KBM-7 (cell line): ENCODE measurements at regions not wholly inside any gene's neighbourhood (a gene's known extent, or its start where the extent isn't known, plus 50 kb on each side); places are given as distances from the start of the nearest gene placed in this dataset.
"Not testable (repeated sequence)": the region's sequence is repeated elsewhere in the genome, so short reads cannot be mapped to it uniquely, and the experiment has no call there.

Source experiments
- DNase-seq: peaks from one replicate; pipeline ENCODE4 v3.0.0-alpha.2; 2015
- in situ Hi-C: fragments of 300-500 bp; cut with MboI; formaldehyde crosslinking; loops from 2 replicates; pipeline ENCODE4 v1.14.3; 2020; ENCODE audit warnings: low sequenced_read_pairs, low pct_unique_long_range_greater_than_20kb, mixed read lengths

DNA sequence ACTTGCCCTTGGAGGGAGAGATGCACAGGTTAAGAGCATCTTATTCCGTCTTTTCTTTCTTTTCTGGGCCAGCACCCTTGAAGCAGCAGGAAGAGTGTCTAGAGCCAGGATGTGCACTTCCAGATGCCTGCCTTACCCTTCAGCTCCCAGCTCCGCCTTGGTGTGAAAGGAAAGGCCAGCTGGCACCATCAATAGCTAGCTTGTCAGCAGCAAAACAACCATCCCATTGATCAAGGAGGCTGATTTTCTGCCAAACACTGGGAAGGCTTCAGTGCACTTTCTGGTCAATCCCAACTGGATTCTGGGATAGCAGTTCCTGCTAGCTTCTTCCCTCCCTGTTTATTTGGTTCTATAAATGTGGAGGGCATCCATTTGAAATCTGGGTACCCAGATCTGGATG, 110.9 kb upstream of the GALNT15 start:
- DNase-seq = no peak
- in situ Hi-C loops = no loop called here

DNA sequence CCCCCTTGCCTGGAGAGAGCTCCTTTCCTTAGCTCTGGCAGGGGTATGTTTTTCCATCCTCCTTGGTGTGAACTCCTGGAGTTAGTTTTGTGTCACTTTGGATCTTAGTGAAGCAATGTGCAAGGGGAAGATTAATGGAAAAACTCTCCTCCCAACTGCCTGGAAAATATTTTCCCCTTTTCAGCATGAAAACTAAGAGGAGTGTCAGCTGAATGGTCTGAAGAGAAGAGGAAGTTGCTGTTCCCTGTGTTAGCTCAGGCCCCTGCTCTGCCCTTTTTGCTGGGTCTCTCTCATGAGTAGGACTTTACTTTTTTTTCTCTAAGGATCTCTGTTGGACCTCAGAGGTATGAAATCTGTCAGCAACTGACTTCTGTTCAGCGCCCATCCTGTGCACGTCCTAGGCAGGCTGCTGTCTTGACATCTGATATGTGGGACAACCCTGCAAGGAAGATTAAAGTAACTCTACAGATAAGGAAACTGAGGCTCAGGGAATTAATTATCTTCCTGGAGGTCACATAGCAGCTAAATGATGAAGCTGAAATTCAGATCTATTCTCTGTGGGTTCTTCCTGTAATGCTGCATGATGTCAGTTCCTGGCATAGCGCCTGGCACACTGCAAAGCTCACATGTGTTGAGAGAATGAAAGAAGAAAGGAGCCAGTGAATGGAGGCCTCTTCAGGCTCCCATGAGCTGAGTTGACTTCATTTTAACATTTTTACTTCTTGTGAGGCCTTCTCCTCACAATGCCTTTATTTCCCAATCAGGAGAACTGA, 109.7 kb upstream of the GALNT15 start:
- in situ Hi-C loops = no loop called here
- peak; percentile 32 for DNase-seq

DNA sequence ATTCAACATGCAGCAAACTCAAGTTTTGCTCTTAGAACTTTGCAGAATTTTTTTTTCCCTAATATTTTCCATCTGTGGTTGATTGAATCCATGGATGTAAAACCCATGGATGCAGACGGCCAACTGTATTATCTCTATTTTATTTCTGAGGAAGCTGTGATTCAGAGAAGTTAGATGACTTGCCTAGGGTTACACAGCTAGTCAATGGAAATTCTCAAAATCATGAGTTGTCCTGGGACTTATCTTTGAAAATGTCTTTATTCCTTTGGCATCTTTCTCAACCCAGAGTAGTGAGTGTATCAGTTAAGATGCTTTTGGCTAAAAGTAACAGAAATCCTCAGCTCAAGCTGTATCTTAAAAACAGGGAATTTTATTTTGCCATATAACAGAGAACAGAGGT, 107.9 kb upstream of the GALNT15 start:
- in situ Hi-C loops = no loop called here
- DNase-seq = no peak

DNA sequence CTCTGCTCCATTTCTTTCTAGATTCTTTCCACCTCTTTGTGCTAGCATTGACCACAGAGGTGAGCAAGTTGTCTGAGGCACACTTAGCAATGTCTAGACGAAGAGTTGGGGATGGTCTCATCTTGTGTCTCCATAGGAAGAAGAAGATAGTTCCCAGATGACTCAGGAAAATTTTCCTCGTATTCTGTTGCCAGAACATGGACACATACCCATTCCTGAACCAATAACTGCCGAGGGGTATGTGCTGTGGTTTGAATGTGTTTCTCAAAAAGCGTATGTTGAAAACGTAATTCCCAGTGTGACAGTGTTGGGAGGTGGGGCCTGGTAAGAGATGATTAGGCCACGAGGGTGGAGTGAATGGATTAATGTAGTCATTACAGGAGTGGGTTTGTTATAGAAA, 107.5 kb upstream of the GALNT15 start:
- in situ Hi-C loops = no loop called here
- no peak for DNase-seq

DNA sequence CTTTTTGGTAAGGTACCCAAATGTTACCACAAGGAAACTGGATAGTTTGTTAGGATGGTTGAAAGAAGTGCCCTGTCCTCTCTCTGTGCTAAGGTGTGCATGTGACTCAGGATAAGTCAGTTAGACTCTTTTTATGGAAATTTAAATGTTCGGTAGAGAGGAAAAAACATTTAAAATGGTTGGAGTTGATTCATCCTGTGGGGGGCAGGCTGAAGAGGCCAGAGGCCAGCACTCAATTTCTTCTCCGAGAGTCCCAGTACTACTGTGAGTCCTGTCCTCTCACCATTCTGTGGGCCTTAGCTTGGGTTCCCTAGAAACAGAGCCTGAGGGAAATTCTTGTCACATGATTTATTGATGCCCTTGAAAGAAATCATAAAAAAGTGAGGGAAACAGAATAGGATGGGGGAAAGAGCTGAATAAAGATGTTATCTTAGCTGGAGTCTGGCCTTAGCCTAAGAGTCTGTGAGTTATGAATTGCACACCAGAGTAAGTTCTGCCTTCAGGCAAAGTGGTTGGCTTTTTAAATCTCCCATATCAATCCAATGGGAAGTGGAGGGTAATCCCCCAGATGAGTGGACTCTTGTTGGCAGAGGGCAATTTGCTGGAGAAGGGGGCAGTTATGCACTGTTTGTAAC, 106.5 kb upstream of the GALNT15 start:
- in situ Hi-C loops = no loop called here
- DNase-seq = no peak

DNA sequence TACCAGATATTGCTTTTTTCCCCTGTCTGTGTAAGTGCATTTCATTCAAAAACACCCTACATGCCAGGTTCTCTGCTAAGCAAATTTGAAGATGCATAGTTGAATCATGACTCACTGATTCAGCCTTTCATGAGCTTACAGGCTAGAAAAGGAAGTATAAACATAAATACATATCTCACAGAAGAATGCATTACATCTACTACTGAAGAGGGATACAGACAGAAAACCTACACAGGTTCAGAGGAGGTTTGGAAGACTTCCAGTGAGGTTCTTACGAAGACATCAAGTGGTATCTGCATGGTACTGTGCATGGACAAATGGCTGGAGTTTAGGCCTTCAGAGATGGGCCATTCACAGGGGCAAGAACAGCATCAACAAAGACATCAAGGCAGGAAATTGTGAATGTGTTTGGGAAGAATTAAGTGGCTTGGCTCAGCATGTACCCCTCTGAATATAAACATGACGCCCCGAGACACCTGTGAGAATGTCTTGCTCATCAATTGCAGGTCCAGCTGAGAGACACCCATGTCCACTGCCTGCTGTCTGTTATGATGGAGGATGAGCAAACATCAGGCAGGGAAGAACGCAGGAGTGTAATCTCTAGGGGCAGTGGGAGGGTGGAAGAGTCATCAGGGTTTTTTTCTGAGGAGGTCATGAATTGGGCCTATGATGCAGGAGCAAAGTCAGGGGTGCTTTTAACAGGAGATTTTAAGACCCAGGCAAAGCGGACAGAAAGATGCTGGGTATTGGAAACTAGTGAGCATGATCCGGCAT, 105.1 kb upstream of the GALNT15 start:
- DNase-seq = no peak
- in situ Hi-C loops = no loop called here

DNA sequence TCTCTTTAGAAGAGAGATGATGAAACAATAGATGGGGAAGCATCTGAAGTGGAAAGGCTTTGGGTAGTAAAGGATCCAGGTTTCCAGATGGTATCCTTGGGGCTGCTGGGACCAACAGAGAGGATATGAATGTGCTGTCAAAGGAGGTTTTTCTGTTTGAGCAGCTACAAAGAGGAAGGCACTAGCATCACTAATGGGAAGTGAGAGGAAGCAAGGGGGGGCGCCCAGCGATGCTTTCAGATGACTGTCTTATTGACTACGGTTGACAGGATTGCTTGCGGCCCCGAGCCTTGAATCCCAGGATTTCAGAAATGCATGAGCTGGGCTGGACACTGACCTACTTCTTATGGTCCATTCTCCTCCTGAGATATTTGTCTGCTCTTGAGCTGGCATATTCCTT, 103.8 kb upstream of the GALNT15 start:
- in situ Hi-C loops = no loop called here
- DNase-seq = no peak

DNA sequence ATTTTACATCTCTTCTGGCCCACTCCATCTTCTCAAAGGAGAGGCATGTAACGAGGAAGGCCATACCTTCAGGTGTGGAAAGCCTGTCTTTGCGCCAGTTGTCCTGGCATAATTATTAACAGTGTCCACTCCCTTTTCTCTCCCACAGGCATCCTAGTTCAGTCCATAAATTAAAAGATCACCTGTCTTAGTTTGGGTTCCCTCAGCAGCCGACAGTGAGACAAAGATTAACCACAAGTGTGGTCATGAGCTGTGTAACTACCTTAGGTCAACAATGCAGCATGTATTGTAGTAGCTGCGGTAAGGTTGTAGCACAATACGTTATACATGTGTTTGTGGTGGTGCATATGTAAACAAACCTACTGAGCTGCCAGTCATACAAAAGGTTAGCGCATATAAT, 103.3 kb upstream of the GALNT15 start:
- in situ Hi-C loops = no loop called here
- no peak for DNase-seq

DNA sequence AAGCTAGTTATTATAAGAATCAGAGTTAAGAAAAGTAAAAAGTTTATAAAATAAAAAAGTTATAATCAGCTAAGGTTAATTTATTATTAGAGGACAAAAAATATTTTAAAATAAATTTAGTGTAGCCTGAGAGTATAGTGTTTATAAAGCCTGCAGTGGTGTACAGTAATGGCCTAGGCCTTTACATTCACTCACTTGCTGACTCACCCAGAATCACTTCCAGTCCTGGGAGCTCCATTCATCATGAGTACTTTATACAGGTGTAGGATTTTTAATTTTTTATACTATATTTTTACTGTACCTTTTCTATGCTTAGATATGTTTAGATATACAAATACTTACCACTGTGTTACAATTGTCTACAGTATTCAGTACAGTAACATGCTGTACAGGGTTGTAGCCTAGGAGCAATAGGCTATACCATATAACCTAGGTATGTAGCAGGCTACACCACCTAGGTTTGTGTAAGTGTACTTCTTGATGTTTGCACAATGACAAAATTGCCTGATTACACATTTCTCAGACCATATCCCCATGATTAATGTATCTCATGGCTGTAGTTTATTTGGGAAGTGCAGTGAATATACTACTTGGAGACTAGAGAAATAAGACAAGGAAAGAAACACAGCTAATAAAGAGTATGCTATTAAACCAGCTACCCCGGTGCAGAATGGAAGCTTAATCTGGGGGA, 101.9 kb upstream of the GALNT15 start:
- in situ Hi-C loops = no loop called here
- no peak for DNase-seq

DNA sequence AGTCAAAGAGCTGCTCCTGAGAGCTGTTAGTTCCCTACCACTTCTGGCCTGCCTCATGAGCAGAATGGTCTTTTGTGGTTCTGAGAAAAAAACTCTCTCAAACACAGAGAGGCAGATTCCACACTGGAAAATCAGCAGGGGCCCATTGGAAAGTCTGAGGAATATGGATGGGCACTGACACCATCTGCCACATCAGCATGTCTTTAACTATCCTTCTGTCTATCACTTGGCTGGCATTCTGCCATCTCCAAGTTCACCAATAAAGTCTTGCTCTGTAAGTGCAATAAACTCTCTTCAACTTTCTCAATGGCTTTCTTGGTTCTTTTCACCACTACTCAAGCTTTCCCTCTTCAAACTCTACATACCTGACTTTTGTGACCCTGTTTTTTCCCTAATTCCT, 101.3 kb upstream of the GALNT15 start:
- DNase-seq = no peak
- in situ Hi-C loops = no loop called here

DNA sequence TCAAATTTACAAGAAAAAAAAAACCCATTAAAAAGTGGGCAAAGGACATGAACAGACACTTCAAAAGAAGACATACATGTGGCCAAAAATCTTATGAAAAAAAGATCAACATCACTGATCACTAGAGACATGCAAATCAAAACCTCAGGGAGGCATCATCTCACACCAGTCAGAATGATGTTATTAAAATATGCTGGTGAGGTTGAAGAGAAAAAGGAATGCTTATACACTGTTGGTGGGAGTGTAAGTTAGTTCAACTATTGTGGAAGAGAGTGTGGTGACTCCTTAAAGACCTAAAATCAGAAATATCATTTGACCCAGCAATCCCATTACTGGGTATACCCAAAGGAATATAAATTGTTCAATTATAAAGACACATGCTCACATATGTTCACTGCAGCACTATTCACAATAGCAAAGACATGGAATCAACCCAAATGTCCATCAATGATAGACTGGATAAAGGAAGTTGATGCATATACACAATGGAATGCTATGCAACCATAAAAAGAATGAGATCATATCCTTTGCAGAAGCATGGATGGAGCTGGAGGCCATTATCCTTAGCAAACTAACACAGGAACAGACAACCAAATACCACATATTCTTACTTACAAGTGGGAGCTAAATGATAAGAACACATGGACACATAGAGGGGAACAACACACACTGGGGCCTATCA, 100.3 kb upstream of the GALNT15 start:
- DNase-seq, in situ Hi-C loops: not testable (repeated sequence)

DNA sequence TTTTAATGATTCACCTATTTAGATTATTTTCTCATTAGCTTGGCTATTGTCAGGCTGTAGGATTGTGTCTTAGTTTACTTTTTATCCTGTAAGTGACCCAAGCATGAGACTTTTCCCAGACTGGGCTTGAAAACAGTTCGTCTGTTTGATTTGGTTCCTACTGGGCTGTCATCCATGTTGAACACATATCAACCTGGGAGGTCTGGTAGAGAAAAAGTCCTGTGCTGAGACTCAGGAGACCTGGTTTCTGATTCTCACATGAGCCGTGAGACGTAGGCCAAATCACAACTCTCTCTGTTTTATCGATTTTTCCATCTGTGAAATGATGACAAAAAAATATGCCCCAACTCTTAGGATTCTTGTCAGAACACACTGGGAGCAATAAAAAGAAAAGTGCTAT, 98.8 kb upstream of the GALNT15 start:
- no peak for DNase-seq
- in situ Hi-C loops = no loop called here

DNA sequence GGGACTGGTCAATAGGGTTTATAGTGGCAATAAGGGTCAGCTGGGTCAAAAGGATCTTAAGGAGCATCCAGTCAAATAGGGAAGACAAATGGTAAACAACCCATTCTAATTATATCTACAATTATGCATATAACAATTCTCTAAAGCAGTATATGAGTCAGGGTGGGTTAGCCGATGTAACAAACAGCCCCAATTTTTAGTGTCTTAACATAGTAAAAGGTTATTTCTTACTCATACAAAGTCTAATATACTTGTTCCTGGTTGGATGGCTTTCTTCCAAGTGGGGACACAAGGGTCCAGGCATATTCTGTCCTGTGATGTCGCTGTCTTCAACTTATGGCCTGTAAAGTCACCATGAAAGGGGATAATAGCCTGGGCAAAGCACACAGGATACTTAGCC, 97.9 kb upstream of the GALNT15 start:
- in situ Hi-C loops = no loop called here

DNA sequence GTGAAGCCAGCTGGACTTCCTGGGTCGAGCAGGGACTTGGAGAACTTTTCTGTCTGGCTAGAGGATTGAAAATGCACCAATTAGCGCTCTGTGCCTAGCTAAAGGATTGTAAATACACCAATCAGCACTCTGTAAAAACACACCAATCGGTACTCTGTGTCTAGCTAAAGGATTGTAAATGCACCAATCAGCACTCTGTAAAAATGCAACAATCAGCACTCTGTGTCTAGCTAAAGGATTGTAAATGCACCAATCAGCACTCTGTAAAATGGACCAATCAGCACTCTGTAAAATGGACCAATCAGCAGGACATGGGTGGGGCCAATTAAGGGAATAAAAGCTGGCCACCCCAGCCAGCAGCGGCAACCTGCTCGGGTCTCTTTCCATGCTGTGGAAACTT, 97.3 kb upstream of the GALNT15 start:
- DNase-seq, in situ Hi-C loops: not testable (repeated sequence)

More for the DNA sequence above, 97.9 kb upstream of the GALNT15 start:
- no peak for DNase-seq

DNA sequence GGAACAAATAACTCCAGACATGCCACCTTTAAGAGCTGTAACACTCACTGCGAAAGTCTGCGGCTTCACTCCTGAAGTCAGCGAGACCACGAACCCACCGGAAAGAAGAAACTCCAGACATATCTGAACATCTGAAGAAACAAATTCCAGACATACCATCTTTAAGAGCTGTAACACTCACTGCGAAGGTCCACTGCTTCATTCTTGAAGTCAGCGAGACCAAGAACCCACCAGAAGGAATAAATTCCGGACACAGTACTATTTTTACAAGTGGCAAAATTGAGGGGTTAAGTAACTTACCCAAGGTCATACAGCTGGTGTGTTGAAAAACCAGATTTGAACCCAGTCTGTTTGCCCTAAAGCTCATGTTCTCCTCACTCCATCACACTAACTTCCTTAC, 96.8 kb upstream of the GALNT15 start:
- DNase-seq, in situ Hi-C loops: not testable (repeated sequence)

DNA sequence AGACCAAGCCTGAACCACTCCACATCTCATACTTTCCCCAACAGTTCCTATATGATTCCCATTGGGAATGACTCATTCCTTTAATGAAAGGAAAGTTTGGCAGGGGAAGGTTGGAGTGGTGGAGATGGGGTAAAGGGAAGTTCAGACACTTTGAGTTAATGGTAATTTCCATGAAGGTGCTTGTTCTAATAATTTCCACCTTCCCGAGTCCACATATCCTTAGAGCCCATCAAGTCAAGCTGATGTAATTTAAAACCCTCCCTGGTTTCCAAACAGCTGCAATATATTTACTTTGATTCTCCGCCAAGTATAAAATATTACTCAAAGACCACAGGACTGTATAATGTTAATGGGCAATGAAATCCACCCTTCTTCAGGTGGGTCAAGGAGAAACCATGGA, 95.0 kb upstream of the GALNT15 start:
- in situ Hi-C loops = no loop called here

DNA sequence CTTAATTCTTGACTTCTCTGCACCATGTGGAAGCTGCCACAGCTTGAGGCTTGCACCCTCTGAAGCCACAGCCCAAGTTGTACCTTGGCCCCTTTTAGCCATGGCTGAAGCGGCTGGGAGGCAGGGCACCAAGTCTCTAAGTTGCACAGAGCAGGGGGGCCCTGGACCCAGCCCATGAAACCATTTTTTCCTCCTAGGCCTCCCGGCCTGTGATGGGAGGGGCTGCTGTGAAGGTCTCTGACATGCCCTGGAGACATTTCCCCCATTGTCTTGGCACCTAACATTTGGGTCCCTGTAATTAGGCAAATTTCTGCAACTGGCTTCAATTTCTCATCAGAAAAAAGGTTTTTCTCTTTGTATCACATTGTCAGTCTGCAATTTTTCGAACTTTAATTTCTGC, 92.8 kb upstream of the GALNT15 start:
- in situ Hi-C loops = no loop called here
- DNase-seq = no peak

More for the DNA sequence above, 95.0 kb upstream of the GALNT15 start:
- DNase-seq = no peak

DNA sequence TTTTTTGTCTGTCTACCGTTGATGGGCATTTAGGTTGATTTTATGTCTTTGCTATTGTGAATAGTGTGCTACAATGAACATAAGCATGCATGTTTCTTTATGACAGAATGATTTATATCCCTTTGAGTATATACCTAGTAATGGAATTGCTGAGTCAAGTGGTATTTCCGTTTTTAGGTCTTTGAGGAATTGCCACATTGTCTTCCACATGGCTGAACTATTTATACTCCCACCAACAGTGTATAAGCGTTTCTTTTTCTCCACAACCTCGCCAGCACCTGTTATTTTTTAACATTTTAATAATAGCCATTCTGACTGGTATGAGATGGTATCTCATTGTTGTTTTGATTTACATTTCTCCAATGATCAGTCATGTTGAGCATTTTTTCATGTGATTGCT, 89.6 kb upstream of the GALNT15 start:
- peak; percentile 55 for DNase-seq
- in situ Hi-C loops = no loop called here

DNA sequence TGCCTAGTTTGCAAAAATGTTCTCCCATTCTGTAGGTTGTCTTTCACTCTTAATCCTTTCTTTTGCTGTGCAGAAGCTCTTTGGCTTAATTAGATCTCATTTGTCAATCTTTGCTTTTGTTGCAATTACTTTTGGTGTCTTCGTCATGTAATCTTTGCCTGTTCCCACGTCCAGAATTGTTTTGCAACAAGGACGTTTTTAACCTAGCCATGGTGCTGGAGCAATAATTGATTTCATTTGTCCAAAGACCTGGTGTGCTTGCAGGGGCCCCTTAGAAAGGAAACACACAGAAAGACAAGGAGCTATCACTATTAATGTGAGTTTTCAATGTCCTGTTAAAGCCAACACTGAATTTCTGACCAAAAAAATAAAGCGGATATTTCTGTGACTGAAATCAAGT, 89.1 kb upstream of the GALNT15 start:
- no peak for DNase-seq
- in situ Hi-C loops = no loop called here
